ENCODE measurements at regions not wholly inside any gene's neighbourhood (a gene's known extent, or its start where the extent isn't known, plus 50 kb on each side); places are given as distances from the start of the nearest gene placed in this dataset.

DNA sequence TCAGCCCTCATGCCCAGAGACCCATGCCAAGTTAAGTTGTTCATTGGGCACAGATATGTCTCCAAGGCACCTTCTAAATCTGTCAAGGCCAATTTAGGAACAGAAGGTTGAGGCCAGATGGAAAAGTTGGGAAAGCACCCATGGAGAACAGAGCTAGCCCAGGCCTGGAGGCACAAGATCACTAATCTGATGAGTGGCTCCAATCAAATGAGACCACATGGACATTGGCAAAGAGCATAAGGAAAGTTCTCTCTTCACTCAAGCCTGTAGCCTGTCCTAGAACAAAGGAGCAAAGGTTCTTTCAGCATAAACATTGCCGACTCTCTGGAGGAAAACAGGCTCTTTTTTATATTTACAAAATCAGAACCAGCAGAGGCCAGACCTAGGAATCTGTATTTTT, 154.8 kb downstream of the RNF152 start:
- in situ Hi-C loops (cut with MboI) = no loop called here
- Histone ChIP-seq H2AFZ (ENCODE audit: low read depth, low read length) (no peak overlapping the region), H3K9me1 (ENCODE audit: control insufficient read depth, insufficient read depth, low read length) (no peaks in the 10 kb centered on the region), H3K27me3 (ENCODE audit: control insufficient read depth in 2 of 2, insufficient read depth in 2 of 2, low read length in 2 of 2) (no peaks in the 10 kb centered on the region), H3K9me3 (replicated peaks; ENCODE audit: control insufficient read depth, insufficient read depth, low read depth, low read length) (no peaks in the 10 kb centered on the region), H3K9ac (ENCODE audit: insufficient read depth in 1 of 2, low read depth in 2 of 2, low read length in 2 of 2) (no peak overlapping the region), H3K27ac (ENCODE audit: extremely low read depth, low read depth, low read length) (no peak overlapping the region), H3K36me3 (ENCODE audit: control insufficient read depth, insufficient read depth, low read length) (no peaks in the 10 kb centered on the region), H3K4me2 (ENCODE audit: insufficient read depth, low read length) (no peak overlapping the region), H3K4me1 (replicated peaks in 1 of 2; ENCODE audit: control insufficient read depth in 2 of 2, insufficient read depth in 2 of 2, low read length in 2 of 2) (no peaks in the 10 kb centered on the region), H3K4me3 (no peak overlapping the region), H4K20me1 (replicated peaks; ENCODE audit: control insufficient read depth, insufficient read depth, low read length) (no peaks in the 10 kb centered on the region), H3K79me2 (ENCODE audit: control insufficient read depth, insufficient read depth, low read length) (no peaks in the 10 kb centered on the region)
- TF ChIP-seq, protein P1, sequence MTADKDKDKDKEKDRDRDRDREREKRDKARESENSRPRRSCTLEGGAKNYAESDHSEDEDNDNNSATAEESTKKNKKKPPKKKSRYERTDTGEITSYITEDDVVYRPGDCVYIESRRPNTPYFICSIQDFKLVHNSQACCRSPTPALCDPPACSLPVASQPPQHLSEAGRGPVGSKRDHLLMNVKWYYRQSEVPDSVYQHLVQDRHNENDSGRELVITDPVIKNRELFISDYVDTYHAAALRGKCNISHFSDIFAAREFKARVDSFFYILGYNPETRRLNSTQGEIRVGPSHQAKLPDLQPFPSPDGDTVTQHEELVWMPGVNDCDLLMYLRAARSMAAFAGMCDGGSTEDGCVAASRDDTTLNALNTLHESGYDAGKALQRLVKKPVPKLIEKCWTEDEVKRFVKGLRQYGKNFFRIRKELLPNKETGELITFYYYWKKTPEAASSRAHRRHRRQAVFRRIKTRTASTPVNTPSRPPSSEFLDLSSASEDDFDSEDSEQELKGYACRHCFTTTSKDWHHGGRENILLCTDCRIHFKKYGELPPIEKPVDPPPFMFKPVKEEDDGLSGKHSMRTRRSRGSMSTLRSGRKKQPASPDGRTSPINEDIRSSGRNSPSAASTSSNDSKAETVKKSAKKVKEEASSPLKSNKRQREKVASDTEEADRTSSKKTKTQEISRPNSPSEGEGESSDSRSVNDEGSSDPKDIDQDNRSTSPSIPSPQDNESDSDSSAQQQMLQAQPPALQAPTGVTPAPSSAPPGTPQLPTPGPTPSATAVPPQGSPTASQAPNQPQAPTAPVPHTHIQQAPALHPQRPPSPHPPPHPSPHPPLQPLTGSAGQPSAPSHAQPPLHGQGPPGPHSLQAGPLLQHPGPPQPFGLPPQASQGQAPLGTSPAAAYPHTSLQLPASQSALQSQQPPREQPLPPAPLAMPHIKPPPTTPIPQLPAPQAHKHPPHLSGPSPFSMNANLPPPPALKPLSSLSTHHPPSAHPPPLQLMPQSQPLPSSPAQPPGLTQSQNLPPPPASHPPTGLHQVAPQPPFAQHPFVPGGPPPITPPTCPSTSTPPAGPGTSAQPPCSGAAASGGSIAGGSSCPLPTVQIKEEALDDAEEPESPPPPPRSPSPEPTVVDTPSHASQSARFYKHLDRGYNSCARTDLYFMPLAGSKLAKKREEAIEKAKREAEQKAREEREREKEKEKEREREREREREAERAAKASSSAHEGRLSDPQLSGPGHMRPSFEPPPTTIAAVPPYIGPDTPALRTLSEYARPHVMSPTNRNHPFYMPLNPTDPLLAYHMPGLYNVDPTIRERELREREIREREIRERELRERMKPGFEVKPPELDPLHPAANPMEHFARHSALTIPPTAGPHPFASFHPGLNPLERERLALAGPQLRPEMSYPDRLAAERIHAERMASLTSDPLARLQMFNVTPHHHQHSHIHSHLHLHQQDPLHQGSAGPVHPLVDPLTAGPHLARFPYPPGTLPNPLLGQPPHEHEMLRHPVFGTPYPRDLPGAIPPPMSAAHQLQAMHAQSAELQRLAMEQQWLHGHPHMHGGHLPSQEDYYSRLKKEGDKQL (CRISPR knock-in tag; IDR thresholded peaks at IDR 0.05; ENCODE audit: borderline replicate concordance) = no peak
- TF ChIP-seq, protein P2, sequence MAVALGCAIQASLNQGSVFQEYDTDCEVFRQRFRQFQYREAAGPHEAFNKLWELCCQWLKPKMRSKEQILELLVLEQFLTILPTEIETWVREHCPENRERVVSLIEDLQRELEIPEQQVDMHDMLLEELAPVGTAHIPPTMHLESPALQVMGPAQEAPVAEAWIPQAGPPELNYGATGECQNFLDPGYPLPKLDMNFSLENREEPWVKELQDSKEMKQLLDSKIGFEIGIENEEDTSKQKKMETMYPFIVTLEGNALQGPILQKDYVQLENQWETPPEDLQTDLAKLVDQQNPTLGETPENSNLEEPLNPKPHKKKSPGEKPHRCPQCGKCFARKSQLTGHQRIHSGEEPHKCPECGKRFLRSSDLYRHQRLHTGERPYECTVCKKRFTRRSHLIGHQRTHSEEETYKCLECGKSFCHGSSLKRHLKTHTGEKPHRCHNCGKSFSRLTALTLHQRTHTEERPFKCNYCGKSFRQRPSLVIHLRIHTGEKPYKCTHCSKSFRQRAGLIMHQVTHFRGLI (CRISPR knock-in tag; IDR thresholded peaks at IDR 0.05) = no peak
- TF ChIP-seq ZBTB17 (CRISPR knock-in tag; IDR thresholded peaks at IDR 0.05) (no peak), TEAD4 (IDR thresholded peaks at IDR 0.05; ENCODE audit: low read length) (no peak), TEAD4 (CRISPR knock-in tag; IDR thresholded peaks at IDR 0.05; ENCODE audit: borderline replicate concordance) (no peak), ZNF165 (CRISPR knock-in tag; IDR thresholded peaks at IDR 0.05; ENCODE audit: borderline replicate concordance) (no peak), LEF1 (IDR thresholded peaks at IDR 0.05) (no peak), ILF3 (IDR thresholded peaks at IDR 0.05; ENCODE audit: borderline replicate concordance) (no peak), ZNF184 (CRISPR knock-in tag; IDR thresholded peaks at IDR 0.05) (no peak), ZFP30 (CRISPR knock-in tag; IDR thresholded peaks at IDR 0.05; ENCODE audit: borderline replicate concordance) (no peak), POLR2AphosphoS5 (IDR thresholded peaks at IDR 0.05; ENCODE audit: control insufficient read depth, insufficient read depth, low read depth, low read length) (no peak), RBM17 (IDR thresholded peaks at IDR 0.05; ENCODE audit: borderline replicate concordance, low read depth, low read length) (no peak), HDAC1 (IDR thresholded peaks at IDR 0.05) (no peak)
- ChIA-PET CTCF (ENCODE audit: low intra/inter-chr PET ratio) (no interaction called here), POLR2A (no interaction called here)
- no peak for FAIRE-seq
- no TSS peak for BruUV-seq (replicated peaks)
- DNase-seq (ENCODE audit: extremely low read depth in 1 of 4, low spot score in 3 of 4) = no peak
- intact Hi-C loops (cut with micrococcal nuclease) = no loop called here
- WGBS (ENCODE audit: insufficient coverage, low coverage, missing lambda C conversion rate) = 0% methylated on average over 1 of the region's 1 CpG
- ATAC-seq = no peak

Data from K562 (cell line).